Tibial nerve (tissue), 4 donors: ENCODE measurements at regions not wholly inside any gene's neighbourhood (a gene's known extent, or its start where the extent isn't known, plus 50 kb on each side); places are given as distances from the start of the nearest gene placed in this dataset.

Experiments used
- DNase-seq, 2 donors: peaks; one replicate each; pipeline ENCODE4 v3.0.0-alpha.2; 2019; ENCODE audit warnings: low spot score in 2 of 2
- H3K27ac ChIP-seq, 4 donors: fragments of 200-600 bp; sonication (generic) in 3 of 4; one replicate each; pipeline ENCODE4 v1.5.1; 2017 to 2019; ENCODE audit warnings: mild to moderate bottlenecking in 1 of 4
- H3K27me3 ChIP-seq, 2 donors: fragments of 200-600 bp; sonication (generic) in 1 of 2; one replicate each; pipeline versions ENCODE4 v1.5.1 to v1.6.0; 2017 to 2019
- H3K36me3 ChIP-seq, 3 donors: fragments of 200-600 bp; sonication (generic); one replicate each; pipeline ENCODE4 v1.5.1; 2018 to 2019
- H3K4me1 ChIP-seq, 4 donors: fragments of 200-600 bp; sonication (generic) in 3 of 4; one replicate each; pipeline ENCODE4 v1.5.1; 2017 to 2019
- H3K4me3 ChIP-seq, 4 donors: fragments of 200-600 bp; sonication (generic) in 3 of 4; one replicate each; pipeline ENCODE4 v1.5.1; 2017 to 2019; ENCODE audit warnings: mild to moderate bottlenecking in 1 of 4, moderate library complexity in 1 of 4
- H3K9me3 ChIP-seq, 4 donors: fragments of 200-600 bp; sonication (generic) in 3 of 4; one replicate each; pipeline ENCODE4 v1.5.1; 2017 to 2019
- CTCF ChIP-seq, 5 experiments: fragments of 200-600 bp in 3 of 5; fragments of 450-650 bp in 2 of 5; sonication (generic) in 3 of 5; IDR thresholded peaks; one replicate each; pipeline ENCODE4 v1.5.1; 2016 to 2019; ENCODE audit warnings: antibody characterized with exemption in 5 of 5, mild to moderate bottlenecking in 3 of 5, moderate library complexity in 2 of 5
- EP300 ChIP-seq, 2 donors: sonication (generic); formaldehyde crosslinking; IDR thresholded peaks; one replicate each; pipeline ENCODE4 v1.6.1; 2017; ENCODE audit warnings: antibody characterized with exemption in 2 of 2, mild to moderate bottlenecking in 1 of 2
- POLR2A ChIP-seq, 2 donors: fragments of 450-650 bp; IDR thresholded peaks; one replicate each; pipeline ENCODE4 v1.6.1; 2017; ENCODE audit warnings: antibody characterized with exemption in 2 of 2, mild to moderate bottlenecking in 2 of 2, moderate library complexity in 2 of 2
- WGBS, 2 donors: methylation state at CpG; one replicate each; pipeline ENCODE4 v1.1.5; 2018; 5-methylcytosine and 5-hydroxymethylcytosine counted together

GRCh38 chr11:23687991-23688390 is 808.9 kb upstream of the LUZP2 start:
- no peak overlapping the region for H3K4me3 ChIP-seq
- H3K27ac ChIP-seq, result no peak overlapping the region
- H3K36me3 ChIP-seq, result no peaks in the 10 kb centered on the region
- 74 to 79% methylated on average over 3 of the region's 3 CpGs for WGBS, 2 donors
- no peak for DNase-seq
- TF ChIP-seq POLR2A (IDR thresholded peaks at IDR 0.05) (no peak), CTCF (IDR thresholded peaks at IDR 0.05) (no peak), EP300 (IDR thresholded peaks at IDR 0.05) (no peak)
- H3K9me3 ChIP-seq, result no peaks in the 10 kb centered on the region
- no peaks in the 10 kb centered on the region for H3K27me3 ChIP-seq
- no peaks in the 10 kb centered on the region for H3K4me1 ChIP-seq

GRCh38 chr11:23688411-23688810 is 808.4 kb upstream of the LUZP2 start:
- WGBS, 2 donors, result 91 to 93% methylated on average over 4 of the region's 4 CpGs
- no peaks in the 10 kb centered on the region for H3K9me3 ChIP-seq
- no peak overlapping the region for H3K4me3 ChIP-seq
- H3K27me3 ChIP-seq, result no peaks in the 10 kb centered on the region
- no peaks in the 10 kb centered on the region for H3K36me3 ChIP-seq
- TF ChIP-seq EP300 (IDR thresholded peaks at IDR 0.05) (no peak), CTCF (IDR thresholded peaks at IDR 0.05) (no peak), POLR2A (IDR thresholded peaks at IDR 0.05) (no peak)
- H3K27ac ChIP-seq, result no peak overlapping the region
- H3K4me1 ChIP-seq, result no peaks in the 10 kb centered on the region
- no peak for DNase-seq

- H3K27ac ChIP-seq, result no peak overlapping the region
- DNase-seq, result no peak
- H3K4me3 ChIP-seq, result no peak overlapping the region
- H3K4me1 ChIP-seq, result no peaks in the 10 kb centered on the region
- H3K36me3 ChIP-seq, result no peaks in the 10 kb centered on the region
- 58 to 69% methylated on average over 4 of the region's 4 CpGs for WGBS, 2 donors
- no peaks in the 10 kb centered on the region for H3K9me3 ChIP-seq
- TF ChIP-seq CTCF (IDR thresholded peaks at IDR 0.05) (no peak), EP300 (IDR thresholded peaks at IDR 0.05) (no peak), POLR2A (IDR thresholded peaks at IDR 0.05) (no peak)
- no peaks in the 10 kb centered on the region for H3K27me3 ChIP-seq
These were observed 808.0 kb upstream of the LUZP2 start for GRCh38 chr11:23688835-23689234.

GRCh38 chr11:23696688-23697415 is 800.0 kb upstream of the LUZP2 start:
- H3K27me3 ChIP-seq, result no peaks in the 10 kb centered on the region
- TF ChIP-seq POLR2A (IDR thresholded peaks at IDR 0.05) (no peak), EP300 (IDR thresholded peaks at IDR 0.05) (no peak), CTCF (IDR thresholded peaks at IDR 0.05) (no peak)
- no peak overlapping the region for H3K4me3 ChIP-seq
- H3K27ac ChIP-seq, result no peak overlapping the region
- H3K36me3 ChIP-seq, result no peaks in the 10 kb centered on the region
- no peak for DNase-seq
- 83 to 87% methylated on average over 5 of the region's 5 CpGs for WGBS, 2 donors
- H3K4me1 ChIP-seq, result no peaks in the 10 kb centered on the region
- H3K9me3 ChIP-seq, result no peaks in the 10 kb centered on the region

GRCh38 chr11:23704183-23704582 is 792.7 kb upstream of the LUZP2 start:
- TF ChIP-seq POLR2A (IDR thresholded peaks at IDR 0.05), result no peak
- no peak for TF ChIP-seq EP300 (IDR thresholded peaks at IDR 0.05)
- no peak for TF ChIP-seq CTCF (IDR thresholded peaks at IDR 0.05)
- no peaks in the 10 kb centered on the region for H3K9me3 ChIP-seq
- no peaks in the 10 kb centered on the region for H3K36me3 ChIP-seq
- no peak for DNase-seq
- no peak overlapping the region for H3K27ac ChIP-seq
- H3K27me3 ChIP-seq, result no peaks in the 10 kb centered on the region
- WGBS, 2 donors, result 60 to 84% methylated on average over 1 of the region's 1 CpG
- H3K4me1 ChIP-seq, result no peaks in the 10 kb centered on the region
- no peak overlapping the region for H3K4me3 ChIP-seq
